ENCODE measurements at regions not wholly inside any gene's neighbourhood (a gene's known extent, or its start where the extent isn't known, plus 50 kb on each side); places are given as distances from the start of the nearest gene placed in this dataset.

DNA sequence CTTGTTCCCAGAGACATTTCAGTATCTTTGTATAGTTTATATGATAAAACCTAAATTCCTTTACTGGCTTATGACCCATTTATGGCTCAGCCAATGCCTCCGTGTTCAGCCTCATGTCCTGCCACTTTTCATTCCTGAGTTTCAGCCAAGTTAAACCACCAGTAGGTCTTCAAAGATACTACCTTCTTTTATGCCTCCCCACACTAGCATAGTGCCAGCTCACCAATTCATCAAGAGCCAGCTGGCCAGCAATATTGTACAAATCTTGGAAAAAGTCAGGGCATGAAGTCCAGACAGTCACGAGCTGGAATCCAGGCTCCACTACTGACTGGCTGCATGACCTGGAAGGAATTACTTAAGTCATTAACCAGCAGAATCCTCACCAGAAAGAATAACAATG is 446.0 kb downstream of the GPATCH2 start:
- no peak overlapping the region for H3K4me3 ChIP-seq (ENCODE audit: low read depth, low read length)
- no peak for TF ChIP-seq CTCF (IDR thresholded peaks at IDR 0.05; ENCODE audit: insufficient read depth, low read length, missing control alignments)
- ChIA-PET CTCF (no interaction called here), POLR2A (no interaction called here)
- no peak for DNase-seq (ENCODE audit: low read depth, low spot score)

DNA sequence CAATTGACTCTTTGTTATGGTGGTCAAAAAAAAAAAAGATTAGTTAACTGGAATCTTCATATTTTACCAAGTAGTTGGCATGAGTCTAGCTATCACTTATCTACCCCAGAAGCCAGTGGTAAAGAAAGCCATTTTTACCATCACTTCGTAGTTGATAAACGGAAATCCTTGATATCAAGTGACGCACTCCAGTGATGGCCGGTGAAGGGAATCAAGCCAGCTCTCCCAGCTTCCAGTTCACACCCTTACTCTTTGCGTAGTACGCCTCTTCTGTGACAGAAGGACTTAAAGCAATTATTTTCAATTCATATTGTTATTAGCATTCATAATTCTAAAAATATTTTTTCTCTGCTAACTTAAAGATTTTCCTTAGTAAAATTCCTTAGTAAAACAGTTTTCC is 447.9 kb downstream of the GPATCH2 start:
- CTCF ChIA-PET = no interaction called here
- POLR2A ChIA-PET = no interaction called here

DNA sequence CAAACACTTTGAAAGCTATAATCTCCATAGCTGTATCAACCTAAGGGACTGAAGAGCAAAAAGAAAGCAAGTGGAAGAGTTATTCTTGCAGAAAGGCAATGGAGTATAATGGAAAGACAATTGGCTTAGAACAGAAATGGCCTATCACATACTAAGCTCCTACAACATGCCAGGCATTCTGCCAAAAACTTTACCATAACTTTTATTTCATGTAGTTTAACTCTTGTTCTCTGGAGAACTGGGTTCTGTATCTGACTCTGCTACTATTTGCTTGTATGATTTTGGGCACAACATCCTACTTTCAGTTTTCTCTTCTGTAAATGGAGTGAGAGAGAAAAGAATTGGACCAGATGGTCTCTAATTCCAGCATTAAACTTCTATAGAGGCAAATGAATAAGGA is 449.1 kb downstream of the GPATCH2 start:
- DNase-seq (ENCODE audit: low read depth, low spot score) = no peak
- ChIA-PET CTCF (no interaction called here), POLR2A (no interaction called here)
- no peak for TF ChIP-seq CTCF (IDR thresholded peaks at IDR 0.05; ENCODE audit: insufficient read depth, low read length, missing control alignments)
- no peak overlapping the region for H3K4me3 ChIP-seq (ENCODE audit: low read depth, low read length)

More for the DNA sequence above, 447.9 kb downstream of the GPATCH2 start:
- DNase-seq (ENCODE audit: low read depth, low spot score) = no peak
- H3K4me3 ChIP-seq (ENCODE audit: low read depth, low read length) = no peak overlapping the region
- TF ChIP-seq CTCF (IDR thresholded peaks at IDR 0.05; ENCODE audit: insufficient read depth, low read length, missing control alignments) = no peak

DNA sequence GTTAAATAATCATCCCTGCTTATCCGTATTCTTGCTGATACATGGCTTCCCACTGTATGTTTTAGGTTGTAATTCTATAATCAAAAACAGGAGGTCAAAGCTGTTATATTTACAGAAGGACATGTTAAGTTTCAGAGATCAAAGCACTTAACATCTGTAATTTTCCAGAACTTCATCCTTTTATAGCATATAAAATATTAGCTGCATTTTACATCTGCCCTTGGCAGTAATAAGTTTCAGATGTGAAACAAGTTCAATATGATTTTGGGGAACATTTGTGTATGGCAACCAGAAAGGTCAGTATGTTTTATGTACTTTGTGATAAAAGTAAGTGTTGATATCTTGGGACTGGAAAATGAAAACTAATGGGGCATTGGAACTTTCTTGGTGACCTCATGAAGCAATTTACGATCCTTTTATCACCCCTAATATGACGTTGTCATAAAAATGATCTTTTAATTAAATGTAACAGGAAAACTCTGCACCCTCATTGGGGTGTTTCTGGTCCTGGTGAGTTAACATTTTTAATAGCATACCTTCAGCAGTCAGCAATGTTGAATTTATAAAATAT is 449.6 kb downstream of the GPATCH2 start:
- CTCF ChIA-PET = no interaction called here
- DNase-seq (ENCODE audit: low read depth, low spot score) = no peak
- POLR2A ChIA-PET = no interaction called here
- TF ChIP-seq CTCF (IDR thresholded peaks at IDR 0.05; ENCODE audit: insufficient read depth, low read length, missing control alignments) = no peak
- no peak overlapping the region for H3K4me3 ChIP-seq (ENCODE audit: low read depth, low read length)

- ChIA-PET CTCF (no interaction called here), POLR2A (no interaction called here)
- no peak overlapping the region for H3K4me3 ChIP-seq (ENCODE audit: low read depth, low read length)
- no peak for DNase-seq (ENCODE audit: low read depth, low spot score)
- TF ChIP-seq CTCF (IDR thresholded peaks at IDR 0.05; ENCODE audit: insufficient read depth, low read length, missing control alignments) = no peak
Measured at GRCh38 chr1:217180443-217180842, 450.4 kb downstream of the GPATCH2 start.

DNA sequence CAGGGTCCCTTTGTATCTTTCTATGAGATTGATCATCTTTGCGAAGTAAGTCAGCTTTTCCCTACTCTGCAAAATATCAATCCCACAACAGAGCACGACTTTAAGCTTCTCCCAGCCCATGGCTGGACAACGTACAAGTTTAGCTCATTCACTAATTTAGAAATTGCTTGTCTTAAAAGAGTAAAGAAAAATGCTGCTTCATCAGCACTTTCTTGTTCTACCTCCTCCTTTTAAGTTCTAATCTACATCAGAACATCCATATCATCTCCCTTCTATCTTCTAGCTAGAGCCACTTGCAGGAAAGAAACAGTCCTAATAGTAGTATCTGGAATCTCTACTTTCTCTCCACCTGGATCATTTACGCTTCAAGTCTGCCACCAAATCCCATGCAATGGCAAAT is 441.2 kb upstream of the ESRRG start:
- H3K4me3 ChIP-seq (ENCODE audit: low read depth, low read length) = no peak overlapping the region
- TF ChIP-seq CTCF (IDR thresholded peaks at IDR 0.05; ENCODE audit: insufficient read depth, low read length, missing control alignments) = no peak
- ChIA-PET CTCF (no interaction called here), POLR2A (no interaction called here)
- no peak for DNase-seq (ENCODE audit: low read depth, low spot score)
